ENCODE measurements at regions not wholly inside any gene's neighbourhood (a gene's known extent, or its start where the extent isn't known, plus 50 kb on each side); places are given as distances from the start of the nearest gene placed in this dataset.
"Not testable (repeated sequence)": the region's sequence is repeated elsewhere in the genome, so short reads cannot be mapped to it uniquely, and the experiment has no call there.

GRCh38 chr4:52374877-52375276 is 284.2 kb downstream of the USP46 start:
- DNase-seq, result no peak

GRCh38 chr4:52376132-52376704 is 282.9 kb downstream of the USP46 start:
- DNase-seq, result peak; percentile 50

GRCh38 chr4:52377563-52377962 is 281.5 kb downstream of the USP46 start:
- DNase-seq, result no peak

- DNase-seq, result no peak
Measured at GRCh38 chr4:52407545-52407944, 251.6 kb downstream of the USP46 start.

GRCh38 chr4:52408032-52408431 is 251.1 kb downstream of the USP46 start:
- no peak for DNase-seq

DNA sequence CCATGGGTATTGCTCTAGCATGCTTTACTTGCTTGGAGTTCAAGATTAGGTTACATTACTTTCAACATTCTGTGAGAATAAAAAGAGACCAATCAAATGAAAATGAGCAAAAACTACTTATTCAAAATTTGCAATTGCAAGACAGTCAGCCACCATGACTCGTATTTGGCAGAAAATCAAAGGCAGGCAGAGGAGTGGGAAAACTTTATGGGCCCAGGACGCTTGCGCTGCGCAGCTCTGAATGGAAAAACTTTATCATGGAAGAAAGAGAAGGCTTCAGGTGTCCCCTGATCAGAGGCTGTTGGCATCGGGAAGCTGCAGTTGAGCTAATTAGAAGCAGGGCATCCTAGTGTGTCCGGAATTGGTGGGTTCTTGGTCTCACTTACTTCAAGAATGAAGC is 250.6 kb downstream of the USP46 start:
- DNase-seq, result no peak

DNA sequence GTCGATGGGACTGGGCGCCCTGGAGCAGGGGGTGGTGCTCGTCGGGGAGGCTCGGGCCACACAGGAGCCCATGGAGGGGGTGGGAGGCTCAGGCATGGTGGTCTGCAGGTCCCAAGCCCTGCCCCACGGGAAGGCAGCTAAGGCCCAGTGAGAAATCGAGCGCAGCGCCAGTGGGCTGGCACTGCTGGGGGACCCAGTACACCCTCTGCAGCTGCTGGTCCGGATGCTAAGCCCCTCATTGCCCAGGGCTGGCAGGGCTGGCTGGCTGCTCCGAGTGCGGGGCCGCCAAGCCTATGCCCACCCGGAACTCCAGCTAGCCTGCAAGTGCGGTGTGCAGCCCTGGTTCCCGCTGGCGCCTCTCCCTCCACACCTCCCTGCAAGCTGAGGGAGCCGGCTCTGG is 249.3 kb downstream of the USP46 start:
- DNase-seq, result not testable (repeated sequence)

GRCh38 chr4:52410971-52411370 is 248.1 kb downstream of the USP46 start:
- DNase-seq, result no peak

DNA sequence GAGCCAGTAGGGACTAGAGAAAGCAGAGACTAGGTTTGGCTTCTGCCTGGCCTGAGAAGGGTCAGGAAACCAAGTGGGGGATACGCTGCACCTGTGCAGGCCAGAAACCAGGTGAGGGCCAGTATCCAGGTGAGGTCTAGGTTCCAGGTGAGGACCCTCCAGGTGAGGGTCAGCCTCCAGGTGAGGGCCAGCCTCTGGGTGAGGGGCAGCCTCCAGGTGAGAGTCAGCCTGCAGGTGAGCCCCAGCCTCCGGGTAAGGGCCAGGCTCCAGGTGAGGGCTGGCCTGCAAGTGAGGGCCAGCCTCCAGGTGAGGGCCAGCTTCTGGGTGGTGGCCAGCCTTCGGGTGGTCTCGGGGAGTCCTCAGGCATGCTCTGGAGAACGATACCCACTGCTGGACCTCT is 238.8 kb downstream of the USP46 start:
- no peak for DNase-seq

DNA sequence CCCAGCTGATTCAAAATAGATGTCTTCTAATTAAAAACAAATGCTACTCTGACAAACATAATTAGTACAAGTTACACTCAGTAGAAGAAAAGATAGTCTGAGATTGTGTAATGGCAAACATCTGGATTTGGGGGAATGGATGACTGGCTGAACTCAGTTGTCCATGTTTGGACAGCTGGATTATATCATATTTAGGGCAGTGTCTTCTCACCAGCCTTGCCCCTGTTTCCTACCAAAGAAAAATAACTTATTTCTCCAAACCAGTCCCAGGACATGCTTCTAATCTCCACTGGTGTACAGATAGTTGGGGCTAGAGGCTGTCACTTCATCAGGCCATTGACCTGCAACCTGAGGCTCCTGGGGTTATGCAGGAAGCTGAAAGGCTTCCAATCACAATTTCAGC is 237.3 kb downstream of the USP46 start:
- no peak for DNase-seq

- DNase-seq, result no peak
Measured at GRCh38 chr4:52423967-52424366, 235.1 kb downstream of the USP46 start.

DNA sequence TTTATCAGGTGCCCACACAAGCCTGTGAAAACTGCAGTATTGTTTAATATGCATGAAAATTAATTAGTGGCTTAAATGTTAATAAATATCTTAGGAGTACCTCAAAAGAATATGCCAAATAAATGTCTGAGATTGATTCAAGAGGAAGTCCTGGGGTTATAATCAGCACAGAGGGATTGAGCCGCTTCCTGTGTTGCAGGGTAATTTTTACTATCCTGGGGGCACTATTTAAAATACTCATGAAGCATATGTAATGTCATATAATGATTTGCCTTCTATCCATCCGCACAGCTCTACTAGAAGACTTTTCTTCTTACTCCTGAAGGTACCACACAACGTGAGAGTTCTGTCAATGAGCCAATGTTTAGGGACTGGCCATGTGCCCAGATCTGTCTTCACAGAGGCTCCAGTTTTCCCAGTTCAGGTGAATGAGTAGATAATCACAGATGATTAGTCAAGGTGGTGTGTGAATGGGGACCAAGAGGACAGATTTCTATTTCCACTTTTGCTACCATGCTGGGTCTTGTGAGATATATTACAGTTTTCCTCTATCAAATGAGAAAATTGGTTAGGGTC is 233.3 kb downstream of the USP46 start:
- no peak for DNase-seq

GRCh38 chr4:52431410-52431809 is 227.7 kb downstream of the USP46 start:
- no peak for DNase-seq

DNA sequence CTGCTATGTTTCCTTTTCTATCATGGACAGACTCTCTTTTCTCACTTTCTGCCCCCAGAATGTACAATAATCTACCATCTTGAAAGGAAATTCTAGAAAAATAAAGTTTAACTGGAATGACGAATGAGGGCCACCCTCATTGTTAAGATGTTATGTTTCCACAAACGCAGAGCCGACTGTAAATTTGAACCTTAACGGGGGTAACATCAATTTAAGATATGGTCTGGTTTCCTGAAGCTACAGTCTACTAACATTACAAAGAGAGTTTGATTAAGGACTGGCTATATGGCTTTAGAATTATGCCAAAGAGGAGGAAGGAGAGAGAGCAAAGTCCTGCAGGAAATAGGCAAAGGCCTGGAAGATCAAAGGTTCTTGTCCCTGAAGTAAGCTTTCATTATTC is 227.2 kb downstream of the USP46 start:
- DNase-seq, result no peak

DNA sequence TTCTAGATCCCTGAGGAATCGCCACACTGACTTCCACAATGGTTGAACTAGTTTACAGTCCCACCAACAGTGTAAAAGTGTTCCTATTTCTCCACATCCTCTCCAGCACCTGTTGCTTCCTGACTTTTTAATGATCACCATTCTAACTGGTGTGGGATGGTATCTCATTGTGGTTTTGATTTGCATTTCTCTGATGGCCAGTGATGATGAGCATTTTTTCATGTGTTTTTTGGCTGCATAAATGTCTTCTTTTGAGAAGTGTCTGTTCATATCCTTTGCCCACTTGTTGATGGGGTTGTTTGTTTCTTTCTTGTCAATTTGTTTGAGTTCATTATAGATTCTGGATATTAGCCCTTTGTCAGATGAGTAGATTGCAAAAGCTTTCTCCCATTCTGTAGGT is 216.6 kb downstream of the USP46 start:
- not testable (repeated sequence) for DNase-seq

- no peak for DNase-seq
Measured at GRCh38 chr4:52472444-52472843, 186.7 kb downstream of the USP46 start.

- DNase-seq, result no peak
Measured at GRCh38 chr4:52477191-52477780, 181.8 kb downstream of the USP46 start.

- no peak for DNase-seq
Measured at GRCh38 chr4:52483186-52483890, 175.8 kb downstream of the USP46 start.

- no peak for DNase-seq
Measured at GRCh38 chr4:52507774-52508173, 151.3 kb downstream of the USP46 start.

GRCh38 chr4:52510939-52511565 is 148.0 kb downstream of the USP46 start:
- DNase-seq, result no peak

DNA sequence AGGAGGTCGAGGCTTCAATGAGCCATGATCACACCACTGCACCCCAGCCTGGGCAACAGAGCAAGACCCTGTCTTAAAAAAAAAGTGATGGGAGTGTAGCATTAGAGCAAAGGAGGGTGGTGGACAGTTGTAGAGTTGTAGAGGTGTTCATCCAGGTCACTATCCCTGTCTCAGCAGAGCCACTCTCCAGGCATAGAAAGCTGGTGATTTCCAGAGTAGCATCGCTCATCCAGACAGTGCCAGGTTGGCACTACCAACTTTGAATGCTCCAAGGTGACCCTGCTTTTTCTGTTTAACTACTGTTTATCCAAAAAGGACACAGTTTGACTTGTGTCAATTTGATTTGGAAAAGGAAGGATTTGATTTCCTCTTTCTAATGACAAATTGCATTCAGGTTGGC is 147.3 kb downstream of the USP46 start:
- no peak for DNase-seq

DNA sequence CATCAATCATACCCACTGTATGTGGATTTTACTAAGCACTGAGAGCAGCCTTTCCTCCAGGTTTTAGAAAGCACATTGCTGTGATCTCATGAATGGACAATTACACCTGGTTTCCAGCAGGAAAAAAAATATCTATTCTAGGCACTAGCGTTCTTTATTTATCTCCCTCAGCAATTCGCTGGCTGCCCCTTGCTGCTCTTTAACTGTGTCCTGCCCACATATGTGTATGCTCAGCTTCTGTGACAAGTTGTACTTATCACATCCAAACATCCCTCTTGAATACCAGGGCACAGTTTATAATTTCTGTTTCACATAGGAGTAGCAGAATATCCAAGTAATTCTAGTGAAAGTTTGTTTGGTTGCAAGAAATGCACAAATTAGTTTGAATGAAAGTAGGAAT is 146.8 kb downstream of the USP46 start:
- DNase-seq, result no peak

GRCh38 chr4:52522093-52522492 is 137.0 kb downstream of the USP46 start:
- DNase-seq, result not testable (repeated sequence)

DNA sequence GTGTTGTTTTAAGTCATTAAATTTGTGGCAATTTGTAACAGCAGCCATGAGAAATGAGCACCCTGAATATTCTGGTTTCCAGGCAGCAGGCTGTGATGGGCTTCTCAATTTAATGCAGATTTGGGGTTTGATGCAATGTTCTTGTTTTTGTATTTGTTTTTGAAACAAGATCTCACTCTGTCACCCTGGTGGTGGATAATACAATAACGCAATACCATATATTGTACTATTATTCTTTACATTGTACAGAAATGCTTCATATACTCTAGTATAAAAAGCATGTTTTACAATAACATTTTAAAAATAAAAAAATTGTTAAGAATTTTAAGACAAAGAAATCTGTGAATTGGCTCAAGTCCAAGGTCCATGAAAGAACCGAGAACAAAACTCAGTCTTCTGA is 129.1 kb downstream of the USP46 start:
- no peak for DNase-seq

Measured in suppressor macrophage treated with lipopolysaccharide for 4 hours (primary cell).